ENCODE measurements at regions not wholly inside any gene's neighbourhood (a gene's known extent, or its start where the extent isn't known, plus 50 kb on each side); places are given as distances from the start of the nearest gene placed in this dataset.
"Not testable (repeated sequence)": the region's sequence is repeated elsewhere in the genome, so short reads cannot be mapped to it uniquely, and the experiment has no call there.

- TF ChIP-seq CTCF (IDR thresholded peaks at IDR 0.05; ENCODE audit: insufficient read depth, low read depth, low read length) = no peak
- H3K4me3 ChIP-seq (ENCODE audit: low read depth, low read length) = no peak overlapping the region
- DNase-seq (ENCODE audit: low read depth) = no peak
These were observed 213.3 kb downstream of the PARM1 start for GRCh38 chr4:75146223-75146622.

- no peak overlapping the region for H3K4me3 ChIP-seq (ENCODE audit: low read depth, low read length)
- no peak for DNase-seq (ENCODE audit: low read depth)
- no peak for TF ChIP-seq CTCF (IDR thresholded peaks at IDR 0.05; ENCODE audit: insufficient read depth, low read depth, low read length)
These were observed 211.6 kb downstream of the PARM1 start for GRCh38 chr4:75144475-75144874.

GRCh38 chr4:75142850-75143249, 209.9 kb downstream of the PARM1 start:
- no peak overlapping the region for H3K4me3 ChIP-seq (ENCODE audit: low read depth, low read length)
- DNase-seq (ENCODE audit: low read depth) = no peak
- no peak for TF ChIP-seq CTCF (IDR thresholded peaks at IDR 0.05; ENCODE audit: insufficient read depth, low read depth, low read length)

GRCh38 chr4:75142382-75142781, 209.5 kb downstream of the PARM1 start:
- DNase-seq (ENCODE audit: low read depth) = no peak
- TF ChIP-seq CTCF (IDR thresholded peaks at IDR 0.05; ENCODE audit: insufficient read depth, low read depth, low read length) = no peak
- H3K4me3 ChIP-seq (ENCODE audit: low read depth, low read length) = no peak overlapping the region

- TF ChIP-seq CTCF (IDR thresholded peaks at IDR 0.05; ENCODE audit: insufficient read depth, low read depth, low read length) = no peak
- no peak overlapping the region for H3K4me3 ChIP-seq (ENCODE audit: low read depth, low read length)
- no peak for DNase-seq (ENCODE audit: low read depth)
These were observed 208.2 kb downstream of the PARM1 start for GRCh38 chr4:75141162-75141561.

- no peak for DNase-seq (ENCODE audit: low read depth)
- H3K4me3 ChIP-seq (ENCODE audit: low read depth, low read length) = no peak overlapping the region
- TF ChIP-seq CTCF (IDR thresholded peaks at IDR 0.05; ENCODE audit: insufficient read depth, low read depth, low read length) = no peak
These were observed 204.4 kb downstream of the PARM1 start for GRCh38 chr4:75137302-75137701.

GRCh38 chr4:75135068-75135825, 202.3 kb downstream of the PARM1 start:
- DNase-seq (ENCODE audit: low read depth) = no peak
- TF ChIP-seq CTCF (IDR thresholded peaks at IDR 0.05; ENCODE audit: insufficient read depth, low read depth, low read length) = no peak
- H3K4me3 ChIP-seq (ENCODE audit: low read depth, low read length) = no peak overlapping the region

GRCh38 chr4:75126870-75127269, 194.0 kb downstream of the PARM1 start:
- H3K4me3 ChIP-seq (ENCODE audit: low read depth, low read length); DNase-seq (ENCODE audit: low read depth): not testable (repeated sequence)

Measured in fibroblast of villous mesenchyme (primary cell).